ENCODE measurements at regions not wholly inside any gene's neighbourhood (a gene's known extent, or its start where the extent isn't known, plus 50 kb on each side); places are given as distances from the start of the nearest gene placed in this dataset.

DNA sequence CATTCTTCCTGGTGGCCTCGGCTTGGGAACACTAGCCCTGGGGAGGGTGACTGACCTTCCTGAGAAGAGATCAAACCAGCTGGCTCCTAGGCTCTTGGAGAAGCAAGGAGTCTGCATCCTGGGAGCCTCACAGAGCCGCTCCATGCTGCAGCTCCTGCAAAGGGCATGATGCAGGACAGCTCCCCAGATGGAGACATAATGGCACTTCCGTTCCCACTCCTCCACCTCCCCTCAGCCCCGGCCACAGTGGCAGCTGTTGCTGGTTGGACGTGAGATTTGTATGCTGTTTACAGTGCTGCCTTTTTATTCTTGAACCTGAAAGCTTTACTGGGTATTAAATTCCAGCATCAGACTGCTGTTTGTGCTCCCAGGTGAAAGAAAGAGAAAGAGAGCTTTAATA, 83.7 kb upstream of the CTTNBP2NL start:
- no peak overlapping the region for H3K4me3 ChIP-seq (replicated peaks; ENCODE audit: low read depth, low read length)
- no peak for DNase-seq (ENCODE audit: extremely low read depth, low read depth)
- TF ChIP-seq, protein P1, sequence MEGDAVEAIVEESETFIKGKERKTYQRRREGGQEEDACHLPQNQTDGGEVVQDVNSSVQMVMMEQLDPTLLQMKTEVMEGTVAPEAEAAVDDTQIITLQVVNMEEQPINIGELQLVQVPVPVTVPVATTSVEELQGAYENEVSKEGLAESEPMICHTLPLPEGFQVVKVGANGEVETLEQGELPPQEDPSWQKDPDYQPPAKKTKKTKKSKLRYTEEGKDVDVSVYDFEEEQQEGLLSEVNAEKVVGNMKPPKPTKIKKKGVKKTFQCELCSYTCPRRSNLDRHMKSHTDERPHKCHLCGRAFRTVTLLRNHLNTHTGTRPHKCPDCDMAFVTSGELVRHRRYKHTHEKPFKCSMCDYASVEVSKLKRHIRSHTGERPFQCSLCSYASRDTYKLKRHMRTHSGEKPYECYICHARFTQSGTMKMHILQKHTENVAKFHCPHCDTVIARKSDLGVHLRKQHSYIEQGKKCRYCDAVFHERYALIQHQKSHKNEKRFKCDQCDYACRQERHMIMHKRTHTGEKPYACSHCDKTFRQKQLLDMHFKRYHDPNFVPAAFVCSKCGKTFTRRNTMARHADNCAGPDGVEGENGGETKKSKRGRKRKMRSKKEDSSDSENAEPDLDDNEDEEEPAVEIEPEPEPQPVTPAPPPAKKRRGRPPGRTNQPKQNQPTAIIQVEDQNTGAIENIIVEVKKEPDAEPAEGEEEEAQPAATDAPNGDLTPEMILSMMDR (IDR thresholded peaks at IDR 0.05; ENCODE audit: low read depth, low read length, missing control alignments): no peak

DNA sequence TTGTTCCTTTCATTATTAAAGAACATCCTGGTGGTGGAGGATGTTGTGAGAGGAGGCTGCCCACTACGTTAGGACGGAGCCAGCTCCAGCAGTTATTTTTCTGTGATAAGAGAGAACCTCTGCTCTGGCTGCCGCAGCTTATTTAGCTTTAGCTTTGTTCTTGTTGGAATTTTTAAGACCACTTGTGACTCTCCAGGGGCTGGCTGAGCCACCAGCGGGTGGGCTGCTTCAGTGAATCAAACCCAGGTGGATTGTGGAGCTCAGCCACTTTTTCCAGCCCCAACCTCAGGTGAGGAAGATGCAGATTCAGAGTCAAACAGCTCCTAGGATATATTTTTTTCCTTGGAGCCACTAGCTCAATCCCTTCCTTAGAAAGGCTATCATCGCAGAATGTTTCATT, 83.1 kb upstream of the CTTNBP2NL start:
- H3K4me3 ChIP-seq (replicated peaks; ENCODE audit: low read depth, low read length): no peak overlapping the region
- TF ChIP-seq, protein P1 (IDR thresholded peaks at IDR 0.05; ENCODE audit: low read depth, low read length, missing control alignments): no peak
- no peak for DNase-seq (ENCODE audit: extremely low read depth, low read depth)

DNA sequence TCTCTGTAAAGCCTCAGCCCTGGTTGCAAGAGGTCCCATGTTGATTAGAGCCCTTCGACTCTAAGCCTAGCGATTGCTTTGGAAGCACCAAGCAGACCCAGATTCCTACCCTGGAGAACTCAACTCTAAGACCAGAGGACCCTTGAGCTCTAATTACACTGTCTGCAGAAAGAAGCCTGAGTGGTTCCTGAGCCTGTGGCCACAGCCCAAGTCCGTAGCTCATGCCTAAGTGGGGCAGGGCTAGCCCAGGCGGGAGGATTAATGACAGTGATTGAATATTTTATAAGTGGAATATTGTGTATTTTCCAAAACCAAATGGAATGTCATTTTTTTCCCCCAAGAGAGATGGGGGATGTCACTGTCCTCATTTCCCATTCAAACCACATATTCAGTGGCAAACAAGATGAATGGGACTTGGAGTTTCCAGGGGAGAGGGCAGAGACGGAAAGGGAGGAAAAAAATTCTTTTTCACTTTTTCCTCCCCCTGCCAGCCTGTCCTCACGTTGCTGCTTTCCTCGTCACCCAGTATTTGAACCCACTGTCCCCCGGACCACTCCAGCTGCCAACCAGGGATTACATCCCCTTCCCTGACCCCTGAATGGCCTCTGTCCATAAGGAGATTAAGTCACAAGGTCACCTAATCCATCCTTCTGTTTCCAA, 79.6 kb upstream of the CTTNBP2NL start:
- TF ChIP-seq, protein P1 (IDR thresholded peaks at IDR 0.05; ENCODE audit: low read depth, low read length, missing control alignments): no peak

GRCh38 chr1:112317140-112317539, 78.9 kb upstream of the CTTNBP2NL start:
- DNase-seq (ENCODE audit: extremely low read depth, low read depth): no peak
- TF ChIP-seq, protein P1 (IDR thresholded peaks at IDR 0.05; ENCODE audit: low read depth, low read length, missing control alignments): no peak
- no peak overlapping the region for H3K4me3 ChIP-seq (replicated peaks; ENCODE audit: low read depth, low read length)

More for the DNA sequence above, 79.6 kb upstream of the CTTNBP2NL start:
- H3K4me3 ChIP-seq (replicated peaks; ENCODE audit: low read depth, low read length): no peak overlapping the region
- DNase-seq (ENCODE audit: extremely low read depth, low read depth): no peak

DNA sequence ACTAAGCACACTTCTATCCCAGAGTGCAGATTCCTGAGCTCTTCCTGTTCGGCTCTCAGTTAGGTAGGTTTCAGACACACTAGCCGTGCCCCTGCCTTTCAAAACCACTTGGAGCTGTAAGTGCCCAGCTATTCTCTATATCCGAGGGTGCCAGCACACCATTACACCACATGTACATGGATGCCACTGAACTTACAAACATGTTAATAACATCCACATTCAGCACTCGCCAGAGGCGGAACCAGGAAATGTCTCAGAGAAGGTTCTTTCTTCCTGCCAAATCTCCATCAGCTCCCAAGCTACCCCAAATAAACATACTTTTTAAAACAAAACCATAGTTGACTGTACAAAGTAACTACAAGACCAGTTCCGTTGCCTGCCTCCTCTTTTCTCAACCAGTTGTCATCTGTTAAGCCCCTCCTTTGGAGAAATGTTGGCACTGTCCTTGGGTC, 78.4 kb upstream of the CTTNBP2NL start:
- H3K4me3 ChIP-seq (replicated peaks; ENCODE audit: low read depth, low read length): no peak overlapping the region
- TF ChIP-seq, protein P1 (IDR thresholded peaks at IDR 0.05; ENCODE audit: low read depth, low read length, missing control alignments): no peak
- no peak for DNase-seq (ENCODE audit: extremely low read depth, low read depth)

DNA sequence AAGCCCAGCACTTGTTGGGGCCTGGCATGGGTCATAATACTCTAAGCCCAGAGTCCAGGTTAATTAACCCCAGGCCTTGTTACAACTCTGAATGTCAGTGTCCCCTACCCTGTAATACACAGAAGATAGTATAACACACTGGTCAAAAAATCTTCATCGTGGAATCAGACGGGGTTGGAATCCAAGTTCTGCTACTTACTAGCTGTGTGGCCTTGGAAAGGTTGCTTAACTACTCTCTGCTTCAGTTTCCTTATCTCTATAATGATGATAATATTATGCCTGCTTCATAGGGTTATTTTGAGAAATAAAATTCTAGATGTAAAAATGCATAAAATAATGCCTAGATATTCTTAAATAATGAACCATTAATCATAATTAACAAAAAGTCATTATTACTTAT, 77.8 kb upstream of the CTTNBP2NL start:
- no peak for DNase-seq (ENCODE audit: extremely low read depth, low read depth)
- TF ChIP-seq, protein P1 (IDR thresholded peaks at IDR 0.05; ENCODE audit: low read depth, low read length, missing control alignments): no peak
- no peak overlapping the region for H3K4me3 ChIP-seq (replicated peaks; ENCODE audit: low read depth, low read length)
